SH-SY5Y (cell line): ENCODE measurements at regions not wholly inside any gene's neighbourhood (a gene's known extent, or its start where the extent isn't known, plus 50 kb on each side); places are given as distances from the start of the nearest gene placed in this dataset.

Experiments
- GATA2 ChIP-seq: IDR thresholded peaks from 2 replicates; pipeline ENCODE4 v1.6.1; 2011; ENCODE audit warnings: mild to moderate bottlenecking, low read depth, low read length
- GATA3 ChIP-seq: IDR thresholded peaks from 2 replicates; pipeline ENCODE4 v1.6.1; 2011; ENCODE audit warnings: low read depth, mild to moderate bottlenecking, low read length, moderate library complexity

DNA sequence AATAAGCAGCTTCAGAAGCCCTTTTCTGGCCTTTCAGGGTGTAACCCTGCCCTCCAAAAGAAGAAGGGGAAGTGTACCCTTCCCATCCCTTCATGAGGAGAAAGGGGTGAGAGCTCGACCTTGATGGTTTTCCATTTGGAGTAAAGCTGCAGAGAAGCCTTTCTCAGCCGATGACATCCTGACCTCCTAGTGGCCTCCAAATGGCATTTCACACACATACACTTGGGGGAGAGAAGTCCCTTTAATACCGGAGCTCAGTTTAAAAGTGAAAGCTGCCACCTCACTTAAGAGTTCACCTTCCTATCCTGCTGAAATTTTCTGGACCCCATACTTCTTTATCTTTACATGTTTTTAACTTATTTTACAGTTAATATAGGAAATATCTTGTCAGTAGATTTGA, 716.7 kb downstream of the DCDC2C start:
- TF ChIP-seq GATA2 (no peak), GATA3 (no peak)
